Neural cell (in vitro differentiated cells): ENCODE measurements at regions not wholly inside any gene's neighbourhood (a gene's known extent, or its start where the extent isn't known, plus 50 kb on each side); places are given as distances from the start of the nearest gene placed in this dataset.

ENCODE experiments used
- H2AFZ ChIP-seq: fragments of 200-600, 300-800 bp; sonication (generic), shearing (Covaris generic); 2 replicates; pipeline ENCODE4 v1.6.0; 2014; ENCODE audit warnings: low read depth, mild to moderate bottlenecking, antibody characterized with exemption, low read length, moderate library complexity
- H3F3A ChIP-seq: fragments of 200-600 bp; shearing (Covaris generic); 2 replicates; pipeline ENCODE4 v1.6.1; 2016; ENCODE audit warnings: mild to moderate bottlenecking, moderate library complexity, mixed read lengths, antibody characterized with exemption, low read length; ENCODE audit not compliant: insufficient read depth, poor library complexity, severe bottlenecking
- H3K27ac ChIP-seq: fragments of 200-600, 300-800 bp; sonication (generic), shearing (Covaris generic); 2 replicates; pipeline ENCODE4 v1.5.1; 2014; ENCODE audit warnings: mild to moderate bottlenecking, low read length, moderate library complexity
- H3K27me3 ChIP-seq: fragments of 300-800, 200-600 bp; sonication (generic), shearing (Covaris generic); 2 replicates; pipeline ENCODE4 v1.6.0; 2014; ENCODE audit warnings: mild to moderate bottlenecking, low read depth, low read length, moderate library complexity; ENCODE audit not compliant: insufficient read depth
- H3K36me3 ChIP-seq: fragments of 300-800, 200-600 bp; sonication (generic), shearing (Covaris generic); 2 replicates; pipeline ENCODE4 v1.5.1; 2014; ENCODE audit warnings: mild to moderate bottlenecking, antibody characterized with exemption, low read length, moderate library complexity; ENCODE audit not compliant: insufficient read depth
- H3K4me2 ChIP-seq: fragments of 300-800, 200-600 bp; sonication (generic), shearing (Covaris generic); 2 replicates; pipeline ENCODE4 v1.6.0; 2014; ENCODE audit warnings: mild to moderate bottlenecking, low read length
- H3K4me3 ChIP-seq: fragments of 300-800, 200-600 bp; sonication (generic), shearing (Covaris generic); 2 replicates; pipeline ENCODE4 v1.5.1; 2014; ENCODE audit warnings: mild to moderate bottlenecking, low read length, moderate library complexity
- H3K79me2 ChIP-seq: fragments of 200-600 bp; shearing (Covaris generic); replicated peaks from 2 replicates; pipeline ENCODE4 v1.6.0; 2014; ENCODE audit warnings: mild to moderate bottlenecking, low read length, moderate library complexity; ENCODE audit not compliant: insufficient read depth
- H3K9ac ChIP-seq: fragments of 300-800, 200-600 bp; sonication (generic), shearing (Covaris generic); 2 replicates; pipeline ENCODE4 v1.6.1; 2016; ENCODE audit warnings: mild to moderate bottlenecking, low read length, mixed read lengths
- H3K9me2 ChIP-seq: fragments of 200-600 bp; shearing (Covaris generic); 2 replicates; pipeline ENCODE4 v1.6.1; 2016; ENCODE audit warnings: mild to moderate bottlenecking, low read length, mixed read lengths; ENCODE audit not compliant: insufficient read depth
- H3K9me3 ChIP-seq: fragments of 200-600, 300-800 bp; sonication (generic), shearing (Covaris generic); 2 replicates; pipeline ENCODE4 v1.6.1; 2016; ENCODE audit warnings: mild to moderate bottlenecking, mixed run types, low read length, moderate library complexity, mixed read lengths
- H4K20me1 ChIP-seq: fragments of 200-600 bp; shearing (Covaris generic); 2 replicates; pipeline ENCODE4 v1.6.1; 2016; ENCODE audit warnings: mild to moderate bottlenecking, mixed run types; ENCODE audit not compliant: insufficient read depth
- CTCF ChIP-seq: fragments of 450-650 bp; IDR thresholded peaks from 2 replicates; pipeline ENCODE4 v1.5.1; 2014; ENCODE audit warnings: antibody characterized with exemption, mild to moderate bottlenecking, moderate library complexity; ENCODE audit not compliant: poor library complexity, severe bottlenecking
- EP300 ChIP-seq: fragments of 450-650 bp; conservative IDR thresholded peaks from 2 replicates; pipeline ENCODE4 v1.6.1; 2014; ENCODE audit warnings: antibody characterized with exemption, mild to moderate bottlenecking, moderate library complexity; ENCODE audit not compliant: poor library complexity, severe bottlenecking
- EZH2 ChIP-seq: fragments of 200-600, 300-800 bp; shearing (Covaris generic), sonication (generic); IDR thresholded peaks from 2 replicates; pipeline ENCODE4 v1.6.1; 2014; ENCODE audit warnings: antibody characterized with exemption, low read length, borderline replicate concordance, mild to moderate bottlenecking; ENCODE audit not compliant: insufficient read depth, poor library complexity, severe bottlenecking
- MXI1 ChIP-seq: fragments of 450-650 bp; conservative IDR thresholded peaks from 2 replicates; pipeline ENCODE4 v1.6.1; 2014; ENCODE audit warnings: antibody characterized with exemption, mild to moderate bottlenecking; ENCODE audit not compliant: poor library complexity, severe bottlenecking
- POLR2AphosphoS5 ChIP-seq: IDR thresholded peaks from 2 replicates; pipeline ENCODE4 v1.6.1; 2012
- RAD21 ChIP-seq: fragments of 450-650 bp; conservative IDR thresholded peaks from 2 replicates; pipeline ENCODE4 v1.6.1; 2014; ENCODE audit warnings: antibody characterized with exemption, mild to moderate bottlenecking, moderate library complexity
- REST ChIP-seq: IDR thresholded peaks from 2 replicates; pipeline ENCODE4 v1.6.1; 2012; ENCODE audit warnings: borderline replicate concordance
- SMC3 ChIP-seq: fragments of 450-650 bp; conservative IDR thresholded peaks from 2 replicates; pipeline ENCODE4 v1.6.1; 2014; ENCODE audit warnings: antibody characterized with exemption, mild to moderate bottlenecking, moderate library complexity; ENCODE audit not compliant: poor library complexity
- TAF1 ChIP-seq: IDR thresholded peaks from 2 replicates; pipeline ENCODE4 v1.6.1; 2012; ENCODE audit warnings: low read depth

DNA sequence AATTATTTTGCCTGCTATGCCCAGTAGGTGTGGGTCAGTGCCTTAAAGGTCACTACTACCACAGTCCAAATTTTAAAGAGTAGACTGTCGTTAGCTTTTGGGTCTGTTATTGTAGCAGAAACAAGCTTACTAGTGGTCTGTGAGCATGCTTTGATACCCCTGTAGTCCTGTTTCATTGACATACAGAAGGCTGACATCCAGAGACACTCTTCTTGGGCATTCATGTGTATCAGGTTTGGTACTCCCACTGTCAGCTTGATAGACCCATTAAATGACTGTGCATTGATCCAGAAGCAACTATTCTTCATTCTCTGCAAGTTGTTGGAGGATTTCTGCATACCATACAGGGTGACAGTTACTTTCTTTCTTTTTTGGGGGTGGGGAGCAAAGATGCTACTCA lies 884.4 kb upstream of the CELF2 start:
- Histone ChIP-seq H3K4me2 (no peak overlapping the region), H4K20me1 (no peaks in the 10 kb centered on the region)

GRCh38 chr10:10138685-10139084 lies 879.0 kb upstream of the CELF2 start:
- H3K4me3 ChIP-seq = no peak overlapping the region
- TF ChIP-seq REST = no peak
- TF ChIP-seq EZH2 = no peak
- no peak for TF ChIP-seq TAF1
- TF ChIP-seq RAD21 = no peak
- TF ChIP-seq POLR2AphosphoS5 = no peak
- TF ChIP-seq MXI1 = no peak
- no peak for TF ChIP-seq SMC3
- TF ChIP-seq EP300 = no peak

More for the DNA sequence above, 884.4 kb upstream of the CELF2 start:
- Histone ChIP-seq H3K27ac (peak overlapping the region; percentile 60), H3K4me3 (no peak overlapping the region), H3K9ac (no peak overlapping the region), H3K9me2 (no peaks in the 10 kb centered on the region), H3K9me3 (no peaks in the 10 kb centered on the region), H2AFZ (no peak overlapping the region), H3K27me3 (no peaks in the 10 kb centered on the region), H3K36me3 (no peaks in the 10 kb centered on the region), H3K79me2 (no peaks in the 10 kb centered on the region), H3F3A (no peaks in the 10 kb centered on the region)
- TF ChIP-seq EZH2 (no peak), RAD21 (no peak), REST (no peak), CTCF (no peak), POLR2AphosphoS5 (no peak), TAF1 (no peak), EP300 (no peak), MXI1 (no peak), SMC3 (no peak)

More at GRCh38 chr10:10138685-10139084, 879.0 kb upstream of the CELF2 start:
- H3K79me2 ChIP-seq = no peaks in the 10 kb centered on the region
- H3K27ac ChIP-seq = no peak overlapping the region
- no peaks in the 10 kb centered on the region for H3K36me3 ChIP-seq
- H4K20me1 ChIP-seq = no peaks in the 10 kb centered on the region
- no peaks in the 10 kb centered on the region for H3K9me2 ChIP-seq
- H3K9me3 ChIP-seq = no peaks in the 10 kb centered on the region
- no peak overlapping the region for H3K9ac ChIP-seq
- no peak overlapping the region for H3K4me2 ChIP-seq
- H2AFZ ChIP-seq = no peak overlapping the region
- no peaks in the 10 kb centered on the region for H3F3A ChIP-seq
- no peaks in the 10 kb centered on the region for H3K27me3 ChIP-seq
